ENCODE measurements at regions not wholly inside any gene's neighbourhood (a gene's known extent, or its start where the extent isn't known, plus 50 kb on each side); places are given as distances from the start of the nearest gene placed in this dataset.

GRCh38 chr3:159664006-159664405 is 324.6 kb upstream of the IL12A start:
- H3K4me3 ChIP-seq (ENCODE audit: low read depth, low read length): no peak overlapping the region
- no peak for TF ChIP-seq CTCF (IDR thresholded peaks at IDR 0.05; ENCODE audit: insufficient read depth in 1 of 2, low read depth in 1 of 2, low read length in 1 of 2, severe bottlenecking in 1 of 2, unreplicated experiment in 1 of 2)
- peaks cover 15% of the 10 kb centered on the region for H3K4me1 ChIP-seq
- ChIA-PET POLR2A (no interaction called here), CTCF (no interaction called here)
- H3K27me3 ChIP-seq (replicated peaks; ENCODE audit: control insufficient read depth, insufficient read depth, low read length): no peaks in the 10 kb centered on the region
- H3K9me3 ChIP-seq: peaks cover 10% of the 10 kb centered on the region; the same call in 1 of the 2 replicates
- peaks cover 5% of the 10 kb centered on the region for H3K4me1 Mint-ChIP-seq (ENCODE audit: low read depth, unreplicated experiment)
- H3K9me3 Mint-ChIP-seq (ENCODE audit: unreplicated experiment): peaks cover 12% of the 10 kb centered on the region
- no peak overlapping the region for H3K4me3 Mint-ChIP-seq (ENCODE audit: unreplicated experiment)
- DNase-seq: no peak
- intact Hi-C loops (cut with micrococcal nuclease; ENCODE audit: unreplicated experiment): no loop called here
- no peak overlapping the region for H3K27ac Mint-ChIP-seq (ENCODE audit: unreplicated experiment)
- no peaks in the 10 kb centered on the region for H3K27me3 Mint-ChIP-seq (ENCODE audit: insufficient read depth, unreplicated experiment)
- H3K36me3 ChIP-seq (ENCODE audit: control insufficient read depth, insufficient read depth, low read length): no peaks in the 10 kb centered on the region
- no peaks in the 10 kb centered on the region for H3K36me3 Mint-ChIP-seq (ENCODE audit: insufficient read depth, unreplicated experiment)
- BruUV-seq (replicated peaks): no TSS peak

GRCh38 chr3:159664653-159665052 is 324.0 kb upstream of the IL12A start:
- Histone ChIP-seq H3K27me3 (replicated peaks; ENCODE audit: control insufficient read depth, insufficient read depth, low read length) (no peaks in the 10 kb centered on the region), H3K36me3 (ENCODE audit: control insufficient read depth, insufficient read depth, low read length) (no peaks in the 10 kb centered on the region), H3K4me1 (peaks cover 22% of the 10 kb centered on the region), H3K4me3 (ENCODE audit: low read depth, low read length) (no peak overlapping the region), H3K9me3 (peaks cover 10% of the 10 kb centered on the region; the same call in 1 of the 2 replicates)
- no peak for TF ChIP-seq CTCF (IDR thresholded peaks at IDR 0.05; ENCODE audit: insufficient read depth in 1 of 2, low read depth in 1 of 2, low read length in 1 of 2, severe bottlenecking in 1 of 2, unreplicated experiment in 1 of 2)
- Mint-ChIP-seq H3K36me3 (ENCODE audit: insufficient read depth, unreplicated experiment) (no peaks in the 10 kb centered on the region), H3K27me3 (ENCODE audit: insufficient read depth, unreplicated experiment) (no peaks in the 10 kb centered on the region), H3K9me3 (ENCODE audit: unreplicated experiment) (peaks cover 12% of the 10 kb centered on the region), H3K4me1 (ENCODE audit: low read depth, unreplicated experiment) (peaks cover 12% of the 10 kb centered on the region), H3K4me3 (ENCODE audit: unreplicated experiment) (no peak overlapping the region), H3K27ac (ENCODE audit: unreplicated experiment) (no peak overlapping the region)
- no TSS peak for BruUV-seq (replicated peaks)
- POLR2A ChIA-PET: no interaction called here
- DNase-seq: no peak
- CTCF ChIA-PET: no interaction called here
- intact Hi-C loops (cut with micrococcal nuclease; ENCODE audit: unreplicated experiment): loop anchor here (5.0 kb wide), 1 partner anchor 143 kb away; no protein-coding TSS in a partner anchor

- Mint-ChIP-seq H3K4me3 (ENCODE audit: unreplicated experiment) (no peak overlapping the region), H3K27ac (ENCODE audit: unreplicated experiment) (peak overlapping the region; percentile 3), H3K27me3 (ENCODE audit: insufficient read depth, unreplicated experiment) (no peaks in the 10 kb centered on the region), H3K4me1 (ENCODE audit: low read depth, unreplicated experiment) (peaks cover 27% of the 10 kb centered on the region), H3K9me3 (ENCODE audit: unreplicated experiment) (peaks cover 2% of the 10 kb centered on the region), H3K36me3 (ENCODE audit: insufficient read depth, unreplicated experiment) (no peaks in the 10 kb centered on the region)
- no peak for DNase-seq
- CTCF ChIA-PET: no interaction called here
- intact Hi-C loops (cut with micrococcal nuclease; ENCODE audit: unreplicated experiment): loop anchor here (5.0 kb wide), 1 partner anchor 140 kb away; no protein-coding TSS in a partner anchor
- no peaks in the 10 kb centered on the region for H3K36me3 ChIP-seq (ENCODE audit: control insufficient read depth, insufficient read depth, low read length)
- no peaks in the 10 kb centered on the region for H3K27me3 ChIP-seq (replicated peaks; ENCODE audit: control insufficient read depth, insufficient read depth, low read length)
- H3K9me3 ChIP-seq: peaks cover 6% of the 10 kb centered on the region; the same call in 1 of the 2 replicates
- no TSS peak for BruUV-seq (replicated peaks)
- H3K4me1 ChIP-seq: peaks cover 44% of the 10 kb centered on the region
- POLR2A ChIA-PET: no interaction called here
- no peak for TF ChIP-seq CTCF (IDR thresholded peaks at IDR 0.05; ENCODE audit: insufficient read depth in 1 of 2, low read depth in 1 of 2, low read length in 1 of 2, severe bottlenecking in 1 of 2, unreplicated experiment in 1 of 2)
- H3K4me3 ChIP-seq (ENCODE audit: low read depth, low read length): no peak overlapping the region
These were observed 321.4 kb upstream of the IL12A start for GRCh38 chr3:159667261-159667660.
